C4-2B (cell line): ENCODE measurements at regions not wholly inside any gene's neighbourhood (a gene's known extent, or its start where the extent isn't known, plus 50 kb on each side); places are given as distances from the start of the nearest gene placed in this dataset.

ENCODE experiments used
- CTCF ChIP-seq: fragments of 450-650 bp; conservative IDR thresholded peaks from 2 replicates; pipeline ENCODE4 v1.5.1; 2017; ENCODE audit warnings: mild to moderate bottlenecking
- ZFX ChIP-seq: fragments of 450-650 bp; IDR thresholded peaks from 2 replicates; pipeline ENCODE4 v1.6.1; 2017

- no peak for TF ChIP-seq CTCF
- no peak for TF ChIP-seq ZFX
Observed at GRCh38 chr10:62721687-62722086, 82.8 kb upstream of the ADO start.
